RWPE2 (cell line): ENCODE measurements at regions not wholly inside any gene's neighbourhood (a gene's known extent, or its start where the extent isn't known, plus 50 kb on each side); places are given as distances from the start of the nearest gene placed in this dataset.

Experiments
- ATAC-seq: fragments of 200-7000 bp; cut with Tn5 transposase; 3 replicates; pipeline ENCODE4 v1.9.1; 2021; ENCODE audit warnings: low read depth
- DNase-seq: peaks from one replicate; pipeline ENCODE4 v3.0.0-alpha.2; 2020; ENCODE audit warnings: low spot score
- H3K27ac ChIP-seq: fragments of 450-650 bp; 2 replicates; pipeline ENCODE4 v1.5.1; 2017; ENCODE audit warnings: mild to moderate bottlenecking; ENCODE audit not compliant: poor library complexity, severe bottlenecking
- H3K27me3 ChIP-seq: fragments of 250-450 bp; sonication (Bioruptor Pico); 2 replicates; pipeline ENCODE4 v1.5.1; 2021; ENCODE audit warnings: mild to moderate bottlenecking, moderate library complexity; ENCODE audit not compliant: insufficient read depth, poor library complexity, severe bottlenecking
- H3K36me3 ChIP-seq: fragments of 250-450 bp; sonication (Bioruptor Pico); 2 replicates; pipeline ENCODE4 v1.5.1; 2020; ENCODE audit warnings: low read depth, mild to moderate bottlenecking, moderate library complexity
- H3K4me1 ChIP-seq: fragments of 250-450 bp; sonication (Bioruptor Pico); 2 replicates; pipeline ENCODE4 v1.5.1; 2021; ENCODE audit warnings: mild to moderate bottlenecking, moderate library complexity; ENCODE audit not compliant: insufficient read depth, poor library complexity, severe bottlenecking
- H3K4me3 ChIP-seq: fragments of 250-450 bp; sonication (Bioruptor Pico); 2 replicates; pipeline ENCODE4 v1.5.1; 2021; ENCODE audit warnings: mild to moderate bottlenecking, moderate library complexity; ENCODE audit not compliant: severe bottlenecking
- H3K9me3 ChIP-seq: fragments of 250-450 bp; sonication (Bioruptor Pico); 2 replicates; pipeline ENCODE4 v1.5.1; 2021; ENCODE audit warnings: mild to moderate bottlenecking, moderate library complexity; ENCODE audit not compliant: severe bottlenecking
- CTCF ChIP-seq: fragments of 450-650 bp; IDR thresholded peaks from one replicate; pipeline ENCODE4 v1.5.1; 2017; ENCODE audit warnings: mild to moderate bottlenecking, moderate library complexity; ENCODE audit not compliant: poor library complexity, severe bottlenecking

DNA sequence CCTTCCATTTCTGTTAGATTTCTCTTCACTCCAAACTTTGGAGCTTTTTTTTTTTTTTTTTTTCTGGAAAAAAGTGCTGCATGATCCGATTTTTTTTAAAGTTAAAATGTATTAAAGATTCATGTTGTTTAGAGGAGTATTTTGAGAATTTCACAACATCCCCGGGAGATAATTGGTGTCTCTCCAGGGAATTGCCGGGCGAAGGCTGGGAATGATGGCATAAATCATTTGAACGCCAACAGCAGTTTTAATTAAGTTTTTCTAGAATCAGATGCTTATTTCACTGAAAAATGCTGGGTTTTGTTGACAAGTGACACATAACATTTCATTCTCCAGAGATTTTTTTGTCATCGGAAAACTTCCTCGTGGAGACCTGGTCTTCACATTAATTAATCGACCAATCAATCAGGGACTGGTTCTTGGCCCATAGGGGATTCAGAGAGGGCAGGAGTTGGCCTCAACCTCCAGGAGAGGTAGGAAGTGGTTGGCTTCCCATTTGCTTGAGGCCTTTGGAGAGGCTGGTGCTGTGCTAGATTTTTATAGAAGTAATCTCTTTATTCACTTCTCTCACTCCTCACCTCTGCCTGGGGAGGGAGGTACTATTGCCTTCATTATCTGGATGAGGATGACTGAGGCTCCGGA is 439.4 kb downstream of the TYW1 start:
- no peak for DNase-seq
- TF ChIP-seq CTCF = no peak
- no peaks in the 10 kb centered on the region for H3K27me3 ChIP-seq
- H3K36me3 ChIP-seq = no peaks in the 10 kb centered on the region
- H3K4me1 ChIP-seq = no peaks in the 10 kb centered on the region
- H3K9me3 ChIP-seq = peaks cover 1% of the 10 kb centered on the region
- no peak overlapping the region for H3K4me3 ChIP-seq
- ATAC-seq = no peak
- no peak overlapping the region for H3K27ac ChIP-seq

DNA sequence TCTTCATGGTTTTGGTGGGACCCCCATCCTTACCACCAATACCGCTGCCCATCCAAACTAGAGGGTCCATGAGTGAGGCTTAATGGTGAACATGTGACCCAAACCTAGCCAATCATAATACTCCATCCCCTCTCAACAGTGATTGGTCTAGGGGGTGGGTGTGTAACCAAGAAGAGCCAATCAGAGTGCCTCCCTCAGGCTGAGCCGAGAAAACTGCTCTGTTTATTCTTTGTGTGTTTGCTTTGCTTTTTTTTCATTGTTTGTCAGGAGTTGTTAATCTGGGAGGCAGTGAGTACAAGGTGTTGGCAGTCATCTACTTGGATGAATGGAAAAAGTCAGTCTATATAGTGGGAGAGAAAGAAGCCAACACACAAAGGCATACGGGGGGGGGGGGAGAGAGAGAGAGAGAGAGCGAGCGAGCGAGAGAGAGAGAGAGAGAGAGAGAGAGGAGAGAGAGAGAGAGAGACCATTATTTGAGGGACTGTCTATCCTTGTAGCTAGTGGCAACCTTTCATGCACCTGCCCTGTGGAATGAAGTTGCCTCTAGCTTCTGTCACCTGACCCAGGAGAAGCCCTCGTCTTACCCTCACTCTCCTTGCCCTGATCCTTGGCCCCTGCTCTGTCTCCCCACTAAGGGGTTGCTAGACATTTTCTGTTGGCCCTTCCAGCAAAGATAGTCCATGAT is 441.7 kb downstream of the TYW1 start:
- no peaks in the 10 kb centered on the region for H3K36me3 ChIP-seq
- H3K4me3 ChIP-seq = no peak overlapping the region
- TF ChIP-seq CTCF = no peak
- peaks cover 1% of the 10 kb centered on the region for H3K9me3 ChIP-seq
- no peaks in the 10 kb centered on the region for H3K27me3 ChIP-seq
- no peaks in the 10 kb centered on the region for H3K4me1 ChIP-seq
- ATAC-seq = no peak
- DNase-seq = no peak
- no peak overlapping the region for H3K27ac ChIP-seq

- Histone ChIP-seq H3K9me3 (peaks cover 1% of the 10 kb centered on the region), H3K27me3 (no peaks in the 10 kb centered on the region), H3K4me1 (no peaks in the 10 kb centered on the region), H3K4me3 (no peak overlapping the region), H3K27ac (no peak overlapping the region), H3K36me3 (no peaks in the 10 kb centered on the region)
- ATAC-seq (no peak), DNase-seq (no peak)
- no peak for TF ChIP-seq CTCF
Measured at GRCh38 chr7:67438913-67439505, 442.4 kb downstream of the TYW1 start.

- no peak overlapping the region for H3K27ac ChIP-seq
- H3K9me3 ChIP-seq = peaks cover 1% of the 10 kb centered on the region
- H3K27me3 ChIP-seq = no peaks in the 10 kb centered on the region
- DNase-seq (no peak), ATAC-seq (no peak)
- H3K36me3 ChIP-seq = no peaks in the 10 kb centered on the region
- no peak overlapping the region for H3K4me3 ChIP-seq
- no peaks in the 10 kb centered on the region for H3K4me1 ChIP-seq
- TF ChIP-seq CTCF = no peak
Measured at GRCh38 chr7:67440321-67440720, 443.7 kb downstream of the TYW1 start.

DNA sequence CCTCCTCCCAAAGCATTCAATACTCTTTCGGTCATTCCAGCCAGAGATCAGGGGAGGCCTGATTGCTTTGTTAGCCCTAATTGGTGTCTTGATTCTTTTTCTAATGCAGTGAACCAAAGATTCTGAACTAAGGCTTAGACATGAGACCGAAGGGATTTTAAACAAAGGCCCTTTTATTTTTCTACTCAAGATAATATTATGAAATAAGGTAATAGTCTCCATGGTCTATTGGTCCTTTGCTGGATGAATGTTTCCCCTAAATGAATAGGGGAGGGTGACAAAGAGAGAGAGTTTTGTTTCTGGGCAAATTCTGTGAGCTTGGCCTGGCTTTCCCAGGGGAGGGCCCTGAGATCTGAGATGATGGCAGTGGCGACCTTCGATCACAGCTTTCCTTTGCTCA is 449.1 kb downstream of the TYW1 start:
- Histone ChIP-seq H3K9me3 (no peaks in the 10 kb centered on the region), H3K4me3 (no peak overlapping the region), H3K27ac (no peak overlapping the region), H3K27me3 (no peaks in the 10 kb centered on the region), H3K36me3 (no peaks in the 10 kb centered on the region), H3K4me1 (no peaks in the 10 kb centered on the region)
- ATAC-seq = no peak
- TF ChIP-seq CTCF = no peak
- no peak for DNase-seq
